GM12891 (cell line): ENCODE measurements at regions not wholly inside any gene's neighbourhood (a gene's known extent, or its start where the extent isn't known, plus 50 kb on each side); places are given as distances from the start of the nearest gene placed in this dataset.

Source experiments
- DNase-seq: peaks from one replicate; pipeline ENCODE4 v3.0.0; 2011; ENCODE audit warnings: low spot score; ENCODE audit not compliant: insufficient read length
- FAIRE-seq: peaks from 2 replicates; lab custom pipeline; 2011; peaks lifted over from hg19 to GRCh38; lab: Jason Lieb, UNC
- PAX5 ChIP-seq: IDR thresholded peaks from 2 replicates; pipeline ENCODE4 v1.6.1; 2011; ENCODE audit warnings: low read length, moderate library complexity, mild to moderate bottlenecking; ENCODE audit not compliant: insufficient read depth, severe bottlenecking
- POLR2A ChIP-seq: IDR thresholded peaks from 2 replicates; pipeline ENCODE4 v1.6.1; 2011; ENCODE audit warnings: low read depth, low read length, control low read depth
- POLR2AphosphoS5 ChIP-seq: IDR thresholded peaks from 2 replicates; pipeline ENCODE4 v1.6.1; 2011; ENCODE audit warnings: low read depth, low read length, control low read depth
- POU2F2 ChIP-seq: IDR thresholded peaks from 2 replicates; pipeline ENCODE4 v1.6.1; 2011; ENCODE audit warnings: low read depth, mild to moderate bottlenecking, control low read depth, low read length, moderate library complexity
- SPI1 ChIP-seq: IDR thresholded peaks from 2 replicates; pipeline ENCODE4 v1.6.1; 2011; ENCODE audit warnings: low read depth, low read length, control low read depth
- TAF1 ChIP-seq: IDR thresholded peaks from 2 replicates; pipeline ENCODE4 v1.6.1; 2011; ENCODE audit warnings: low read depth, low read length, control low read depth

DNA sequence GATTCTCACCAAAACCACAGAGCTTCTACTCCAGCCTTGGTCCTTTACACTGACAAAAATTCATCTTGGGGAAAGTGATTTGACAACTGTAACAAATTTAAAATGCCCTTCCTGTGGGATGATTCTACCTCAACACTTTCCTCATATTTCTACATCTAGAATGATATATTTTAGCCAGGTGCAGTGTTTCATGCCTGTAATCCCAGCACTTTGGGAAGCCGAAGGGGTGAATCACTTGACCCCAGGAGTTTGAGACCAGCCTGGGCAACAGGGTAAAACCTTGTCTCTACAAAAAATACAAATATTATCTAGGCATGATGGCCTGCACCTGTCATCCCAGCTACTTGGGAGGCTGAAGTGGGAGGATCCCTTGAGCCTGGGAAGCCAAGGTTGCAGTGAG, 408.6 kb downstream of the CDH7 start:
- no peak for FAIRE-seq
- DNase-seq, result no peak
- TF ChIP-seq POU2F2, result no peak
- TF ChIP-seq POLR2AphosphoS5, result no peak
- no peak for TF ChIP-seq POLR2A
- TF ChIP-seq PAX5, result no peak
- no peak for TF ChIP-seq SPI1
- TF ChIP-seq TAF1, result no peak

DNA sequence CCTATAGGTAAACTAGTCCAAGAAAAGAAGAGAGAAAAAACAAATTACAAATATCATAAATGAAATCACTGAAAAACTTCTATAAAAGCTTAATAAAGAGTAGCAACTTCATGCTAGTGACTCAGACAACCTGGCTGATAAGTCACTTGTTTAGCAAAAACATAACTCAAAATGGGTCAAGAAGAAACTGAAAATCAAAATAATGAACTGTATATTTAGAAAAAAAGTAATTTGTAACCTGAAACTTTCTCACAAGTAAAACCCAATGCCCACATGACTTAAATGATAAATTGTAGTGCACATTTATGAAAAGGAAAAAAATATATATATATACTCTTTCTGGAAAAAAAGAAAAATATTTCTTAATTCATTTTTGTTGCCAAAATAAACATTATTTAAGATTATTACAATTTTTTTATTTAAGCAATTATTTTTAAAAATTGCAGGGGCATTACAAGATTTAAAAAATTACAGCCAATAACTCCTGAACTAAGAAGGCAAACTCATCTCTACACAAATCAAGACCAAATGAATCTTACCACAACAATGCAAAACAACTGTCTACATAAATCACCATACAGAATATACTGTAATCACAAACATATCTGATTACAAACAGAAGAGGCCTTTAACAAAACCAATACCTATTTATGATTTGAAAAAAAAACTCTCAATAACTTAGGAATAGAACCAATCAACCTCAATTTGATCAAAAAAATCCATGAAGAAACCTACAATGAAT, 406.3 kb downstream of the CDH7 start:
- no peak for TF ChIP-seq POU2F2
- no peak for TF ChIP-seq PAX5
- no peak for TF ChIP-seq SPI1
- TF ChIP-seq POLR2A, result no peak
- no peak for TF ChIP-seq TAF1
- no peak for TF ChIP-seq POLR2AphosphoS5
- FAIRE-seq, result no peak
- DNase-seq, result no peak

DNA sequence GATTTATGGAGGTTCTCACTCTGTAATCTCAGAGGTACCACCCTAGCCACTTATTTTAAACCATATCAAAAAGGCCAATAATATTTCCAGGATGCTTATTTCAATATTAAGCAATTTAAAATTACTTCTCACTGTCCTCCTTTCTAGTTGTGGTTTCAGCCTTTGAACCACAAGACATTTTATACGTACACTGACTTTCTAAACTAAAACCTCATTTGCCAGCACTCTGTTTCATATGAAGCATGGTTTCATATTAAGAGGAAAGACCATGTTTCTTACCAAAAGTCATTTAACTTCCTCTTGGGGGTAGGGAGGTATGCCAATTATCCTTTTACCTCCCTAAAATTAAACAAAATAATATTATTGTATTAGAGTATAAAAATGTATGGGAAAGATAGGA, 399.8 kb downstream of the CDH7 start:
- no peak for FAIRE-seq
- DNase-seq, result no peak
- TF ChIP-seq TAF1 (no peak), SPI1 (no peak), POLR2A (no peak), POLR2AphosphoS5 (no peak), PAX5 (no peak), POU2F2 (no peak)

DNA sequence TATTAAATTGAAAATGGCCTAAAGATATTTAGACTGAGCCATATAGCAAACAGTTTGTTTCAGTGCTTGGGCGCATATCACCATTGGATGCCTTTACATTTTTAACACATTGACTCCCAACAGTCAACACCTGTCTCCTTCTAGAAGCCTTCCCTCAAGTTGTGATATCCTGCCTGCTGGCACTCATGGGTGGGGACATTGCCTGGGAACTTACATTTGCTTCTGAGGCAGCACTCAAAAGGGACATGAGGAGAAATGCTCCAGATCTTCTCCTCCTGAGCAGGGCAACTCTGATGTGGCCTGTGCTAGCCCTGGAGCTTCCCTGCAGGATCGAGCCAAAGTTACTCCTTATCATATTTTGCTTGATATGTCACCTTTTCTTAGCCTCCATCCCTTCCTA, 392.2 kb downstream of the CDH7 start:
- TF ChIP-seq TAF1 (no peak), PAX5 (no peak), POU2F2 (no peak), SPI1 (no peak), POLR2AphosphoS5 (no peak), POLR2A (no peak)
- DNase-seq (no peak), FAIRE-seq (no peak)

DNA sequence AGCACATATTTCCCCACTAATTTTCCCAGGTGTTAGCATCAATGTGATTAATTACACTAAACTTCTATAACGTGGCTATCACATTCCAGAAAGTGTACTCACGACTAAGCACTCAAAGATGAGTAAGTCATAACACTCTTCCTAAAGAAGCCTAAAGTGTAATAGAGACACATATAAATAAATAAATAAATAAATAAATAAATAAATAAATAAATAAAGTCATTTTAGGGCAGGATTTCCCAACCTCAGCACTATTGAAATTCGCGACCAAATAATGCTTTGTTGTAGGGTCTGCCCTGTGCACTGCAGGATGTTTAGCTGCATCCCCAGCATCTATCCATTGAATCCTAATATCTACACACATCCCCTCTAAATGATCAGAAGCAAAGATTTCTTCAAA, 390.9 kb downstream of the CDH7 start:
- FAIRE-seq (no peak), DNase-seq (no peak)
- TF ChIP-seq POU2F2, result no peak
- TF ChIP-seq POLR2A, result no peak
- no peak for TF ChIP-seq SPI1

DNA sequence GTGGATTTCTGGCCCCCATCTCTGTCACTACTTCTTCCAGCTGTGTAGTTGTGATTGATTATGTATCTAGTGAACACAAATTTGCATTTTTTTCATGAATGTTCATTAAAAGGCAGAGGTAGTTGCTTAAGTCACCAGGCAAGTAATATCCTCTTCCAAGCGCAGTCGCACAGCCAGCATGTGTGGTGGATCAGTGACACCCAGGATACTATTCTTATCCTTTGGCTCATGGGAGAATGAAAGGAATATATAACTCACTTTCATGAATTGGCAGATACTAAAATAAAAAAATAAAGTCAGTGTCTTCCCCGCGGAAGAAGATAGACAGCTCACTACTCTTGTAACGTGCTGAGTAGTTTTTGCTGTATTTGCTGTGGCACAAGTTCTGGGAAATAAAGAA, 387.8 kb downstream of the CDH7 start:
- TF ChIP-seq TAF1 (no peak), POU2F2 (no peak), PAX5 (no peak), SPI1 (no peak), POLR2AphosphoS5 (no peak), POLR2A (no peak)
- DNase-seq (no peak), FAIRE-seq (no peak)

DNA sequence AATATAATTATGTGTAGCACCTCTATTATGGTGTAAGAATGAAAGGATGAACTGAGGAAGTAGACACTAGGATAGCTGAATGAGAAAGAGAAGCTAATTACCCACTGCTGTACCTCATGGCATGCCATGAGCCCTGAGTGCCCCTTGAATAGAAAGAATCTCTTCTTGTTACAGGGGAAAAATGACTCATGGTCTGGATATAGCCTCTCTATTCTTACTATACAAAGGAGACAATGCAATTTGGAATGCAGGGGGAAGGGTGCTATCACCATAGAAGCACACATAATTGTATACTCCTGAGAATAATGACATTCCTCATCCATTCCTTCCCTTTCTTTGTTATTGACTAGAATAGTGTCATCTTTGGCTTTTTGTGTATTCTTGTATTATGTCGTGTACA, 385.2 kb downstream of the CDH7 start:
- DNase-seq, result no peak
- FAIRE-seq, result no peak
- no peak for TF ChIP-seq SPI1
- TF ChIP-seq PAX5, result no peak

DNA sequence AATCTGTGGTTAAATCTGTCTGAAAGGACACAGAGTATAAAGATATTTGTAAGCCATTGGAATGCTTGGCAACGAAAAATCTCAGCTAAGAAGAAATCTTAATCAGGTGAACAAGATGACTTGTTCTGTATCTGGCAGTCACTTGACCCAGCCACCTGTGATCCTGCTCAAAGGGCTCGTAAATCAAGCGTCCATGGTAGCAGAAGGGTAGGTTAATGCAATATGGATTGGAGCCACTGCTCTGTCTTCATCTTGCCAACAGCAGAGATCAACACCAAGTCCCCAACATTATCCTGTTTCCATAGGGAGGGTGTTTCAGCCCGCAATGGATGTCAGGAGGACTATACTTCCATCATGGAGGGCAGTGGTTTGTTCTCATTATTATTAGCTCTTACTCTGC, 378.4 kb downstream of the CDH7 start:
- no peak for FAIRE-seq
- no peak for DNase-seq
- TF ChIP-seq PAX5, result no peak
- no peak for TF ChIP-seq SPI1
- TF ChIP-seq POLR2A, result no peak
- TF ChIP-seq TAF1, result no peak
- TF ChIP-seq POLR2AphosphoS5, result no peak
- TF ChIP-seq POU2F2, result no peak

DNA sequence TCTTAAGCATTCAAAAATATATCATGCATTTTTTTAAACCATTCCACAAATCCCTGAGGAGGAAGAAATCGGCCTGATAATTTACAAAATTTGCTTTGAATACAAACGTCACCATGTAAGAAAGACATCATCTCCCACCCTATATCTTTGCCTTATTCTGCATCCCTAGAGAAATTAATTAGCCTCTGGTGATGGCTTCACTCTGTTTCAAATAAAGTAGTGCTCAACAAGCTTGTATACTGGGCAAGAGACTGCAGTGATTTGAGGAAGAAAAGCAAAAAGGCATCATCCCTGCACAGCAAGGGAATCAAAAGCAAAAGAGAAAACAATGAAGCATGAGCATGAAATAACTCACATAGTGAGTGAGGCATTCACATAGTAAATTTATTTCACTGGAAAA, 375.5 kb downstream of the CDH7 start:
- FAIRE-seq, result no peak
- no peak for TF ChIP-seq SPI1
- no peak for TF ChIP-seq TAF1
- no peak for TF ChIP-seq PAX5
- TF ChIP-seq POLR2AphosphoS5, result no peak
- TF ChIP-seq POLR2A, result no peak
- TF ChIP-seq POU2F2, result no peak
- no peak for DNase-seq

DNA sequence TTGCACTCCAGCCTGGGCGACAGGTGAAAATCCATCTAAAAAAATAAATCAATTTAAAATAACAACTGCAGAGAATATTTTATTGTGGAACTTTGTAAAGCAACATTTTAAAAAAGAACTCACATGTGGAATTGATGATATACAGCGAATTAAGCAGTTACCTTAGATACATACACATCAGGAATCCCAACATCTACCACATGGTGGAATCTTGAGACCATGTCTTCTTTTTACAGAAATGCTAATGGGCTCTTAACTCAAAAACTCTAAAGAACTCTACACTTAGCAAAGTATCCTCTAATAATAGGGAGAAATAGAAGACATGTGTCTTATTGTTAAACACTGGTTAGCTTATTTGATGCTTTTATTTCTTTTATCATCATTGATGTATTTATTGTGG, 373.6 kb downstream of the CDH7 start:
- no peak for FAIRE-seq
- DNase-seq, result no peak
- no peak for TF ChIP-seq POLR2A
- no peak for TF ChIP-seq POU2F2

DNA sequence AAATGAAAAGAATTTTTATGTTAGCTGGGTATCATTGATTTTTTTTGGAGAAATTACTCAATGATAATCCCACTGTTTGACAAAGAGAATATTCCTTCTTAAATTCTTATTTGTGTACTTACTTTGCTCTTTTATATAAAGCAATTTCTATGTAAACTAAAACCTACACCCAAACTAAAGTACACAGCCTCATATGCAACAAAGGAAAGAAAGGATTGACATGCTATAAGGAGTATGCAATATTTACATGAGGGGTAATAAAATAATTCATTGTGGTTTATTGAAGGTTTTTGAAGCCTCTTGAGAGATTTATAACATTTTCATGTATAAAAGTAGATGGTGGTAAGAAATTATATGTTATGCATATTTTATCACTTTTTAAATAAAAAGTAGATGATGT, 368.5 kb downstream of the CDH7 start:
- FAIRE-seq, result no peak
- DNase-seq, result no peak
- no peak for TF ChIP-seq POLR2AphosphoS5
- TF ChIP-seq TAF1, result no peak
- no peak for TF ChIP-seq POLR2A

DNA sequence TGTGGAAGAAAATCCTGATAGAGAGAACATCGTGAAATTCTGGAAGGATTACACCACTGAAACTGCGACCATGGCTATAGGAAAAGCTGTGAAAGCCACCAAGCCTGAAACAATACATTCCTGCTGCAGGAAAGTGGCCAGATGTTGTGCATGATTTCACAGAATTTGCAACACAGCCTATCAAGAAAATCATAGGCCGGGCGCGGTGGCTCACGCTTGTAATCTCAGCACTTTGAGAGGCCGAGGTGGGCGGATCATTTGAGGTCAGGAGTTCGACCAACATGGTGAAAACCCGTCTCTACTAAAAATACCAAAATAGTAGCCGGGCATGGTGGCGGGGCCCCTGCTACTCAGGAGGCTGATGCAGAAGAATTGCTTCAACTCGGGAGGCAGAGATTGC, 360.2 kb downstream of the CDH7 start:
- TF ChIP-seq SPI1, result no peak
- FAIRE-seq (no peak), DNase-seq (no peak)
